ENCODE measurements at regions not wholly inside any gene's neighbourhood (a gene's known extent, or its start where the extent isn't known, plus 50 kb on each side); places are given as distances from the start of the nearest gene placed in this dataset.
"Not testable (repeated sequence)": the region's sequence is repeated elsewhere in the genome, so short reads cannot be mapped to it uniquely, and the experiment has no call there.

DNA sequence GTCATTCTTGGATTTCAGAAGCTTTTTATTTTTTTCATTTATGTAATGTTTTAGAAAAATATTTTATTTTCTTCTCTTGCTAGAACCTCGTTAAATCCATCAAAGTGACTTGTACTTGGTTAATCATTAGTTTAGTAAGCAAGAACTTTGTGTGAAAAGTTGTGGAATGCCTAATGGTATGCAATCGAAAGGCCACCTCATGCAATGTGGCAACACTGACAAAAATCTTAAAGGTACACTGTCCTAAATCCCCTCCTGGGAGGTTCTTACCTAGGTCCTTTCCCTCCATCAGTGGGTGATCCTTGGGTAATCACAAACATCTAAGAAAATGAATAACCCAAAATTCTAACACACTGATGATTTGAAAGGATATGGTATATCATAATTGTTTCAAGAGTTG lies 304.2 kb downstream of the DNAH5 start:
- DNase-seq: no peak

DNA sequence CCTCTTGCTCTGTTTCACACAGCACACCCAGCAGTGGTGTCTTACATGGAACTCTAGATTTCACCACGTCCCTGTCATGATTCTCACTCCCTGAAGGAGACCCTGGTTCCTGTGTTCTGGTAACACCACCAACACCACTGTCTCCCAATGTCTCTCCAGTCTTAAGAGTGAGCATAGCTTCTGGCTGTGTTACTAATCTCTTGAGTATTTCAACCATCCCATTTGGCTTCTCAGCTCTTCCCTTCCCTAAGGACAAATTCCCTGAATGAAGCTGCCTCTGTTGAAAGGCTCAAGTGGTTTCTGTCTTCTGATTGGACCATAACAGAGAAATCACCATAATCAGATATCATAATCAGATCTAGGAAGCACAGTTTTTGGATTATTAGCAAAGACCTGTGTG lies 311.8 kb downstream of the DNAH5 start:
- no peak for DNase-seq

DNA sequence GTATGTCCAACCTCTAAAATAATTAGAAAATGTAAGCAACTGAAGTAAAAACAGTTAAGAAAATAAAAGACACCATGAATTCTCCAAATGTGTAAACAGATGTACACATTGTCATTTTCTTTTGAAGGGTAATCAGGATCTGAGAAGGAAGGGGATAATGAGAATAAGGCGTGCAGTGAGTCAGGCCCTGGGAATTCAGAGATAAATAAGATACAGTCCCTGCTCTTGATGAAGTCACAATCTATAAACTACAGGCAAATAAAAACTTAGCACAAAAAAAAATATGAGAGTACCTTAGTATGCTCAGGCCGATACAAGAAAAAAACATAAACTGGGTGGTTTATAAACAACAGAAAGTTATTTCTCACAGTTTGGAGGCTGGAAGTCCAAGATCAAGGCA lies 315.3 kb downstream of the DNAH5 start:
- DNase-seq: no peak

DNA sequence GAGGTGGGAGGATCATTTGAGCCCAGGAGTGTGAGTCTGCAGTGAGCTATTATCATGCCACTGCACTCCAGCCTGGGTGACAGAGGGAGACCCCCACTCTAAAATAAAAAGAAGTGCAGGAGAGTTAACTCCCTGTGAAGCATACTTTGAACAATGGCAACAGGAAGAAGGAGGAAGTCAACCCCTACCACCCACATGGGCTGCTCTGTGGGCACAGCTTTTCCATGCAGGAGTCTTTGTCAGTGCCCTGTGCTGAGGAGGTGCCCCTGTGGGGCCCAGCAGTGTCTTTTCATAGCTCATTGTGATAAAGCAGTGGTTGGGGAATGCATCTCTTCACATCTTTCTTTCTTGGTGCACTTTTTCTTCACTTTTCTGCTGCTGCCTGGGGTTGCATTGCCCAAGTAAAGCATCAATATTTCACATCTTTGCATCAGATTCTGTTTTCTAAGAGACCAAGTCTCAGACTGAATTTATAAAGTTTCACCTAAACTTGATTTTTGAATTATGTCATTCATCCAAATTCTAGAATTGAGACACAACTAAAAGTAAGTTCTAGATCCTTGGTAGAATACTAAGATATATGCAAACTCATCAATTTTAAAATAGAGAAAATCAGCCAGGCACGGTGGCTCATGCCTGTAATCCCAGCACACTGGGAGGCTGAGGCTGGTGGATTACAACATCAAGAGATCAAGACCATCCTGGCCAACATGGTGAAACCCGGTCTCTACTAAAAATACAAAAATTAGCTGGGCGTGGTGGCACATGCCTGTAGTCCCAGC lies 316.6 kb downstream of the DNAH5 start:
- no peak for DNase-seq

DNA sequence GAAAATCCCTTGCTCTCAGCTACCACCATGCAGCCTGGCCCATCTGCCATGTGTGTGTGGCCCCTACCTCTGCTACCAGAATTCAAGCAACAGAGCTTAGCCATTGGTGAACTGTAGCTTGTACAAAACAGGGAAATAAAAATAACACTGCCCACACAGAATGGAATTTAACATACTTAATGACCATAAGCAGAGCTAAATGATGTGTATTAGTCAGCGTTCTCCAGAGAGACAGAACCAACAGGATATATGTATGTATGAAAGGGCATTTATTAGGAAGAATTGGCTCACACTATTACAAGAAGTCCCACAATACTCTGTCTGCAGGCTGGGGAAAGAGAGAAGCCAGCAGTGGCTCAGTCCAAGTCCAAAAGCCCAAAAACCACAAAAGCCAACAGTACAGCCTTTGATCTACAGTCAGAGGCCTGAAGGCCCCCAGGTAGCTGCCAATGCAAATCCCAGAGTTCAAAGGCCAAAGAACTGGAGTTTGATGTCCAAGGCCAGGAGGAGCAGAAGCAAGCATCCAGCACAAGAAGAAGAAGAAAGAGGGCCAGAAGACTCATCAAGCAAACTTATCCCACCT lies 318.8 kb downstream of the DNAH5 start:
- no peak for DNase-seq

DNA sequence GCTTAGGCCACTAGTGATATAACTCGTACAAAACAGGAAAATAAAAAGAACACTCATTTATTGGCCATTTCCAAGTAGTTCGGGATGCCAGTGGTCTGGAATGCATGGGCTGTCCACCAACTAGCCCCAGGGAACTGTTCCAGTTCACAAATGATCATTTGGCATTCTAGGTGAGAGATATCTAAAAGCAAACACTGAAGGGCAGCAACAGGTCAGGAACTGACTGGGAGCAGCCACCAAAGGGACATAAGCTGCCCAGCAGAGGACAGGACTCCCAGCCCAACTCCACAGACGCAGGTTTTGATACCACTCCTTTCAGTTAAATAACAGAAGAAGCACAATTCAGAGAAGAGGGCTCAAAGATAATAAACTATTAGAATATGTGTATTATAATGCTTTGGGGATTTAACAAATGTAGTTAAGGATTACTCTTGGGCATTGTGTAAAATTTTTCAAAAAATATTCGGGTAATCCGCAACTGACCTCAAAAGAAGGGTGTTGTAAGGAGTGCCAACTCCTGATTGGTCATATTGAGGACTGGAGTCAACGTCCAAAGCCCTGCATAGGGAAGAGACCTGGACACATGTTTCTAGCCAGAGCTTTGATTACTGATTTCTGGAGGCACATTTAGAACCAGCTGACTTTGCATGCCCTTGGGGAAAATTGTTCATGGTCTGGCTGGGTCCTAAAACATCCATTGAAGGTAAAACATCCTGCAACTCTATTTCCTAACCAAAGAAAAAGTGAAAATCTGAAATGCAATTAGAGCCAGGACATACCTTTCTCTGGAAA lies 320.0 kb downstream of the DNAH5 start:
- no peak for DNase-seq

DNA sequence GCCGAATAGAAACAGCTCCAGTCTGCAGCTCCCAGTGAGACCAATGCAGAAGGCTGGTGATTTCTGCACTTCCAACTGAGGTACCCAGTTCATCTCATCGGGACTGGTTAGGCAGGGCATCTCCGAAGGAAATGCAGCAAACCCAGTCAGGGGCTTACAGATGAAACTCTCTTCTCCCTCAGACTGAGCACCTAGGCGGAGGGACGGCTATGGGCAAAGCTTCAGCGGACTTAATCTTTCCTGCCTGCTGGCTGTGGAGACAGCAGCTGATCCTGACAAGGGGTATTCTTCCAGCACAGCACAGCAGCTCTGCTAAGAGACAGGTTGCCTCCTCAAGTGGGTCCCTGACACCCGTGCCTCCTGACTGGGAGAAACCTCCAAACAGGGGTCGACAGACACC lies 330.9 kb downstream of the DNAH5 start:
- DNase-seq: no peak

DNA sequence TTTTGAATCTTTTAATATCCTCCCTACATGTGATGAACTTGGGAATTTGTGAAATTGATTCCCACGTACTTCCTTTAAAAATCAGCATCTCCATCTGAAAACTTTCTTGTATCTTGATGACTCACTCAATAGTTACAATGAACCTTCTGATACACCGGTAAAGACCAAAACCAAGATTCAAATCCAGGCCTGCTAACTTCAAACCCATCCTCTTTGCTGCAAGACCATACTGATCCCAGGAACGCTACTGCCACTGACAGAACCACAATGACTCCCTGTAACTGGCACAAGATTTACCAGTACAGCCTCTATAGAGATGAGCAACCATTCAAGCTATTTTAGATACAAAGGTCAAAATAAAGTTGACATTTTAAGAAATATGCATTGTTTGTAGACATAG lies 332.9 kb downstream of the DNAH5 start:
- DNase-seq: no peak

DNA sequence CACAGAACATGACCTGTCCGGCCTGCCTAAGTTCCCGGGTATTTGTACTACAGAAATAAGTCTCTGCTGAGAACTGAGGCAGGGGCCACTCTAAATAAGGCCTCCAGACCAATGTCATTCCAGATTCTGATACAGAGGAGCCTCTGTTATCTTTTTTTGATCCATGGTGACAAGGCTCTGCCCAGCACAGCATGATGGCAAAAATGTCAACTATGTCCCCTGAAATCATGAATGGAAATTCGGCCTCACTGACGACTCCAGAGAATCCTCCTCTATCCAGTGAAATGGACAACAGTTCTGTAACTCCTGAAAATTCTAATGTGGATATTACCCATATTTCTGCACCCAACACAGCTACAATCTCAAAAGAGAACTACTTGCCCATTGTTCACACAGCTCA lies 335.0 kb downstream of the DNAH5 start:
- no peak for DNase-seq

DNA sequence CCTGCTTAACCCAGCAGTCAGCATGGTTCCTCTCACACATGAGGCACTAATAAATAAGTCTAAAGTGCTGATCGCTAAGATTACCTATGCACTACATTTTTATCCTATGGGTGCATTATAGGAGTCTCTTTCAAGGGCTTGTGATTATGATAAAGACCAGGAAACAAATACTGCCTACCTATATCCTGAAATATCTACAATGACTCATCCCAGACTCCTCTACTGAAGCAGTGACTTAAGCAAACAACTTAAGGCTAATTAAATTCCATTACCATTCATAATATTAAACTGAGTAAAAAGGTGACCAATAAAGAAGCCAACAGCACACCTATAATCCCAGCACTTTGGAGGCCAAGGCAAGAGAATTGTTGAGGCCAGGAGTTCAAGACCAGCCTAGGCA lies 338.4 kb downstream of the DNAH5 start:
- no peak for DNase-seq

DNA sequence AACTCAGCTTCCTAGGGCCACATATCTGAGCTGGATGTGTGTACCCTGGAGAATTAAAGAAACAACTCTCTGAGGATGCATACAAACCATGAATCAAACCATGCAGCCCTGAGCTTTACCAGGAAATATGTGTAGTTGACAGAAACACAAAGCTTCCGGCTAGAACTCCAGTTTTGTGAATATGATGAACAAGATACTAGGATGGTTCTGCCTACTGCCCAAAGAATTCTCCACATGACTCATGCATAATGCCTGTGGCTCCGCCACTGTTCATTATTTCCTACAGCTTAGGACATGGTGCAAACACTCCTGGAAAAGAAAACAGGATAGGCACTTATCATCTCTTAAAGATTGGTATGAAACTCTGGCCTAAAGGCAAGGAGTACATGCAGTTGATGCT lies 343.4 kb downstream of the DNAH5 start:
- DNase-seq: no peak

DNA sequence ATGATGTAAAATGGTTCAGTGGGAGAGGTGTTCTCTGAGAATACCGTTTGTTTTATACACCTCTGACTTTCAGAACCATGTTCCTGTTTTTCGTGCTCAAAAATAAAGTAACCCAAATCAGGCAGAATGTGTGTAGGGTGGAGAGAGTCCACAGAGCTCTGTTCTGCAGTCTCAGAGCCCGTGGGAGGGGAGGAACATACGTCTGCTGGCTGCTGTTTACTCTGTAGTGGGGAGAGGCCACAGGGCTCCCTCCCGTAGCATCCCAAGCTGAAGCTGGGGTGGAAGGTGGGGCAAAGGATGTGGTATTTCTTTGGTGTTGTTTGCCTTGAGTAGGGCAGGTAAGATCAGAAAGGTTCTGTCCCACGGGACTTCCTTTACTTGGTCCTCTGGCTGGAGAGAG lies 348.5 kb downstream of the DNAH5 start:
- DNase-seq: no peak

DNA sequence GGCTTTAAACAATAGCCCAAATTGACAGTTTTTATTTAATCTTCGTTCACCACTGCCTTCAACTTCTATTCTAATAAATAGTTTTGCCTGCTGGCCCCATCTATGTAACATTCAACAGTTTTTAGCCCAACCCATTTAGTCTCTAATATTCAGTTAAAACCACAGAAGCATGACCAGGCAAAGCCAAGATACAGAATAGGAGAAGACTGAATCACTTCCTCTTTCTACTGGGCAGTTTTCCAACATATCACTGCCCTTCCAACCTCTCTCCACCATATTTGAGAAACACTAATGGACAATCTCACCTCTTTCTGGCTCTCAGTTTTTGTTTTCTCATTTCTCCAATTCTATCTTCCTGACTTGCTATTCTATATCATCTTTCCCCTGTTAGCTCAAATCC lies 352.9 kb downstream of the DNAH5 start:
- DNase-seq: no peak

DNA sequence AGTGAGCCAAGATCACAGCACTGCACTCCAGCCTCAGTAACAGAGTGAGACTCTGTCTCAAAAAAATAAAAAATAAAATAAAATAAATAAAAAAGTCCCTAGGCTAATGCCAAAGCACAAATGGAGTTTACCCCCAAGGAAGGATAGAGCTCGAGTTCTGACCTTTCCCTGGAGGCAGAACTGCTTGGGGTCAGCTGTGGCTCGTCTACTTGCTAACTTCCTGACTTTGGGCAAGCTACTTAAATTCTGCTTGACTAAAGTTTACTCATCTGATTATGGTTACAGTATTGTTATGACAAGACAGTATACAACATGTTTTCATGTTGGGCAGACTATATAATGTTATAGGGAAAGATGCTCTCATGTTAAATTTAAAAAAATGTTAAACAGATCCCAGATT lies 359.2 kb downstream of the DNAH5 start:
- DNase-seq: no peak

DNA sequence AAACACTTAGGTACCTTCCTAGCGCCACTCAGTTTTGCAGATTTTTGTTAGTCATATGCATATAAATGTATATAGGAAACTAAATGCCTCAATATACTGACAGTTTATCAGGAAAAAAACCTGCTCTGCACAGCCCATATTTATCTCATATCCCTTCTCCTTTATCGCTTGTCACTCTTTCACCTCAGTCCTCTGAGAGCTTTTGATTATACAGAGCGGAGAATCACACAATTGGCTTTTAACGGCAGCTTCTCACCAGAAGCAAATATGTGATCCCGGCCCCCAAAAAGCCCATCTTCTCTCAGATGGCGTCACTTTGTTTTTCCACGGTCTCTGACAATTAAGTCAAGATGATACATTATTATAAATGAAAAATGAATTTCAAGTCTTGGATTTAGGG lies 362.6 kb downstream of the DNAH5 start:
- no peak for DNase-seq

DNA sequence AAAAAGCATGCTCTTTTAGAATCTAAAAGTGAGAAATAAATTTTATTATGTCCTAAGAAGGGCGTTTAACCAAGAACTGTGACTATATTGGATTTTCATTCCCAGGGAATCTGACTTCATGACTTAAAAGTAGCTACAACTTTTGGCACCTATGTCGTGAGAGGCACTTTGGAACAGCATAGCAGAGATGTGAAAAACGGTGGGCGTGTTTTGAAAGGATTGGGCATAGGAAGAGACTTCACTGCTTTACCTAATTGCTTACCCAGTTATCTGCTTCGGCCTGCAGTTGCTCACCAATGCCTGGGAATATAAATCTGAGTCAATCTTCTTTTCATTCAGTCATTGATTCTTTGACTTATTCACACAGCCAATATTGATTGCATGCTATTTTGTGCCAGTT lies 363.4 kb downstream of the DNAH5 start:
- no peak for DNase-seq

DNA sequence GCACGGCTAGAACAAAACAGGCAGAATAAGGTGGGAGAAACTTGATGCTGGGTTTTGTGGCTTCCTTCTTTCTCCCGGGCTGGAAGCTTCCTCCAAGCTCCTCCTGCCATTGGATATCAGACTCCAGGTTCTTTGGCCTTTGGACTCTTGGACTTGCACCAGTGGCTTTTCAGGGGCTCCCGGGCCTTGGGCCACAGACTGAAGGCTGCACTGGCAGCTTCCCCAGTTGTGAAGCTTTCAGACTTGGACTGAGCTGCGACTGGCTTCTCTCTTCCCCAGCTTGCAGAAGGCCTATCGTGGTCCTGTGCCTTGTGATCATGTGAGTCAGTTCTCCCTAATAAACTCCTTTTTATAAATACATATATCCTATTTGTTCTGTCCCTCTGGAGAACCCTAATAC lies 364.4 kb downstream of the DNAH5 start:
- DNase-seq: no peak

DNA sequence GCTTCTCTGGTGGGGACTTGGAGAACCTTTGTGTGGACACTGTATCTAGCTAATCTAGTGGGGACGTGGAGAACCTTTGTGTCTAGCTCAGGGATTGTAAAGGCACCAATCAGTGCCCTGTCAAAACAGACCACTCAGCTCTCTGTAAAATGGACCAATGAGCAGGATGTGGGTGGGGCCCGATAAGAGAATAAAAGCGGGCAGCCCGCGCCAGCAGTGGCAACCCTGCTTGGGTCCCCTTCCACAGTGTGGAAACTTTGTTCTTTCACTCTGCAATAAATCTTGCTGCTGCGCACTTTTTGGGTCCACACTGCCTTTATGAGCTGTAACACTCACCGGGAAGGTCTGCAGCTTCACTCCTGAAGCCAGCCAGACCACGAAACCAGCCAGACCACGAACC lies 365.4 kb downstream of the DNAH5 start:
- not testable (repeated sequence) for DNase-seq

DNA sequence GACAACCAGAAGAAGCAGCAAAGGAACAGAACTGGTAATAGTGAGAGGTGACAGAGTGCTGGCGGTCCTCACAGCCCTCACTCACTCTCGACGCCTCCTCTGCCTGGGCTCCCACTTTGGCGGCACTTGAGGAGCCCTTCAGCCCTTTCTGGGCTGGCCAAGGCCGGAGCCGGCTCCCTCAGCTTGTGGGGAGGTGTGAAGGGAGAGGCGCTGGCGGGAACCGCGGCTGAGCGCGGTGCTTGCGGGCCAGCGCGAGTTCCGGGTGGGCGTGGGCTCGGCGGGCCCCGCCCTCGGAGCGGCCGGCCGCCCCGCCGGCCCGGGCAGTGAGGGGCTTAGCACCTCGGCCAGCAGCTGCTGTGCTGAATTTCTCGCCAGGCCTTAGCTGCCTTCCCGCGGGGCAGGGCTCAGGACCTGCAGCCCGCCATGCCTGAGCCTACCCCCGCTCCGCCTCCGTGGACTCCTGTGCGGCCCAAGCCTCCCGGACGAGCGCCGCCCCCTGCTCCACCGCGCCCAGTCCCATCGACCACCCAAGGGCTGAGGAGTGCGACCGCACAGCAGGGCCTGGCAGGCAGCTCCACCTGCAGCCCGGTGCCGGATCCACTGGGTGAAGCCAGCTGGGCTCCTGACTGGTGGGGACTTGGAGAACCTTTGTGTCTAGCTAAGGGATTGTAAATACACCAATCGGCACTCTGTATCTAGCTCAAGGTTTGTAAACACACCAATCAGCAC lies 366.0 kb downstream of the DNAH5 start:
- not testable (repeated sequence) for DNase-seq

DNA sequence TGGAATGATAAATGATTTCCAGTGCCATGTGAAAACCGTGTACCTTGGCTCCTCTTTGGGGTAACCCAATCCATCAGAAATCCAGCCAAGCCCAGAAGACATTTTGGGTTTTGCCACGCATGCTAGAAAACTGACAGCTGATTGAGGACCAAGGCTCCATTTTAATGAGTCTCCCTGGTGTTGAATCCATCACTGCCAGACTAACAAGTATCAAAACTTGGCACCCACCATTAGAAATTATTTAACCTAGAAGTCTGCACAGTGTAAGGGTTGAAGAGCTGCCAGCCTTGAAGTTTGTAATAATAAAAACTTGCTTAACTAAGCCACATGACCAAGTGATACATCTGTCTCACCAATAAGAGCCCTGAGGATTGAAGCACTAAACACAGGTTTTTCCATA lies 369.9 kb downstream of the DNAH5 start:
- no peak for DNase-seq

DNA sequence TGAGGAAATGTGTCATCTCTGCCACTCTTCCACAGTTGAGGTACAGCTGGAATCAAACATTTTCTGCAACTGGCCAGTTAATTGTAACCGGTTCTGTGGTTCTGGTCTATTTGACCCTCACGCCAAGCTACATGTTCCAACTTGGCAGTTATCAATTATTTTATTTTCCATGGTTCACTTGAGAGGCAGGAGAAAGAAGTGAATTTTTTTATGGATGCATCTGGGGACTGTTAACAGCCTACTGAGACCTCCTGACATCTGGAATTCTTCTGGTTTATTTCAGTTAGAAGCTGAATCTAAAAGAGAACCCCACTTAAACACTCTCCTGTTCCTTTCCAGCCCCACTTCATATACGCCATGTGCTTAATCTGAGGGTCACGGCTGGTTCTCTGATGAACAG lies 372.3 kb downstream of the DNAH5 start:
- no peak for DNase-seq

DNA sequence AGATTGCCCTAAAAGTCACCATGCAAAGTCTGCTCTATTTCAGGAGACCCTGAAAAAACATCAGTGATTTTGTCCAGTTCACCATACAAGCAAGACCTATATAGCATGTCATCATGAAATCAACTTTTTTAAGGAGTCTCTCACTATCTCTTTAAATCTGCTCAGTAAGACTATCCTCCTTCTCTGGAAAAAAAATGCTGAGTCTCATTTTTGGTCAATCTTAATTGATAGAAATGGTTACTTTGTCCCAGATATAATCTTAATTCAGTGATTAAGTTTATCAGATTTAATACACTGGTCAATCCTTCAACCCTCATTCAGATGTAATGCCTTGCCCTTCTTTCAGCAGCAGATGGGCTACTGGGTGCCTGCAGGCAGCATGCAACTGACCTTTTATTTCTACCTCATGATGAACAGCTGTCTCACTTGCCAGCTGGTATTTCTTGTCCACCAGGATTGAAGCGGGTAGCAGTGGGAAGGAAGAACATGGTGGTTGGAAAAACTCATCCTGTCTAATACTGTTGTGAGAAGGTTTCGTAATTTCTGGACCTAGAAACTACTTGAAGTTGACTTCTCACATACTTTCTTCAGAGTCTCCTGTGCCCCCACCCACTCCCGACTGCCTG lies 375.3 kb downstream of the DNAH5 start:
- no peak for DNase-seq

DNA sequence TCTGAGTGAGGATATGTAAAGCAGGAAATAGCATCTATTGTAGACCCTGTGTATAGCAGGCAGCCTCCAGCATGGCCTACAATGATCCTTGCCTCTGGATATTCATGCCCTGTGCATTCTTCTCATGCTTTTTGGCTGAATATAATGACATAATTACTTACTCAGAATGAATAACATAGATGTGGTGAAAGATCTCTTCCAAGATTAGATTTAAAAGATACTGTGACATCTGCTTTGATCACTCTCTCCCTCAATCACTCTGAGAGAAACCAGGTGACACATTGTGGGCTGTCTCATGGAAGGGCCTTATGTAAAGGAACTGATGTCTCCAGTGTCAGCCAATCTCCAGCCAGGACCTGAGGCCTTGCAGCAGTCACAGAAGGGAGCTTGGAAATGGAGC lies 376.7 kb downstream of the DNAH5 start:
- no peak for DNase-seq
